Fibroblast of villous mesenchyme (primary cell): ENCODE measurements at regions not wholly inside any gene's neighbourhood (a gene's known extent, or its start where the extent isn't known, plus 50 kb on each side); places are given as distances from the start of the nearest gene placed in this dataset.

Experiments used
- DNase-seq: peaks from one replicate; pipeline ENCODE4 v3.0.0-alpha.2; 2010; ENCODE audit warnings: low read depth
- H3K4me3 ChIP-seq: 2 replicates; pipeline ENCODE4 v1.5.1; 2011; ENCODE audit warnings: low read depth, mild to moderate bottlenecking, low read length
- CTCF ChIP-seq: IDR thresholded peaks from 2 replicates; pipeline ENCODE4 v1.5.1; 2012; ENCODE audit warnings: low read depth, mild to moderate bottlenecking, low read length; ENCODE audit not compliant: insufficient read depth

- DNase-seq = no peak
- TF ChIP-seq CTCF = no peak
- no peak overlapping the region for H3K4me3 ChIP-seq
Measured at GRCh38 chr3:112739252-112739965, 98.5 kb upstream of the CCDC80 start.

GRCh38 chr3:112738366-112738765 is 97.4 kb upstream of the CCDC80 start:
- DNase-seq = peak; percentile 37
- no peak for TF ChIP-seq CTCF
- no peak overlapping the region for H3K4me3 ChIP-seq

- no peak for DNase-seq
- TF ChIP-seq CTCF = no peak
- no peak overlapping the region for H3K4me3 ChIP-seq
Measured at GRCh38 chr3:112736805-112737566, 96.0 kb upstream of the CCDC80 start.

- H3K4me3 ChIP-seq = no peak overlapping the region
- no peak for TF ChIP-seq CTCF
- no peak for DNase-seq
Measured at GRCh38 chr3:112736386-112736785, 95.4 kb upstream of the CCDC80 start.

GRCh38 chr3:112735926-112736325 is 95.0 kb upstream of the CCDC80 start:
- H3K4me3 ChIP-seq = no peak overlapping the region
- TF ChIP-seq CTCF = no peak
- no peak for DNase-seq

GRCh38 chr3:112734736-112735350 is 93.9 kb upstream of the CCDC80 start:
- DNase-seq = peak; percentile 92
- H3K4me3 ChIP-seq = no peak overlapping the region
- peak; percentile 84 for TF ChIP-seq CTCF
